PC-3 (cell line): ENCODE measurements at regions not wholly inside any gene's neighbourhood (a gene's known extent, or its start where the extent isn't known, plus 50 kb on each side); places are given as distances from the start of the nearest gene placed in this dataset.

Experiments
- ATAC-seq: fragments of 200-7000 bp; cut with Tn5 transposase; 2 replicates; pipeline ENCODE4 v1.9.1; 2020; ENCODE audit warnings: mild to moderate bottlenecking, moderate library complexity
- BruUV-seq: library from RNA; stranded (reverse); fragments of 400-500 nt; replicated peaks from 2 replicates; lab custom pipeline; 2021; lab: Mats Ljungman, UMichigan
- CTCF ChIA-PET: fragments of 300-600 bp; sonication (Branson Sonifier 250); formaldehyde crosslinking; loops from one replicate; lab custom pipeline; 2022; ENCODE audit warnings: antibody characterized with exemption; lab: Charles Lee
- POLR2A ChIA-PET: fragments of 300-600 bp; sonication (Branson Sonifier 250); formaldehyde crosslinking; loops from one replicate; lab custom pipeline; 2022; ENCODE audit warnings: antibody characterized with exemption; ENCODE audit not compliant: unreplicated experiment; lab: Charles Lee
- DNase-seq: peaks from one replicate; pipeline ENCODE4 v3.0.0-alpha.2; 2015
- H2AFZ ChIP-seq: fragments of 300-600 bp; sonication (generic); 2 replicates; pipeline ENCODE4 v1.6.0; 2016; ENCODE audit warnings: antibody characterized with exemption, low read length
- H3F3A ChIP-seq: fragments of 300-600 bp; sonication (generic); one replicate; pipeline ENCODE4 v1.6.0; 2017; ENCODE audit warnings: antibody characterized with exemption, low read length, control low read depth, mild to moderate bottlenecking; ENCODE audit not compliant: unreplicated experiment
- H3K27ac ChIP-seq: fragments of 300-600 bp; sonication (generic); 2 replicates; pipeline ENCODE4 v1.5.1; 2016; ENCODE audit warnings: mild to moderate bottlenecking, low read length
- H3K27me3 ChIP-seq: fragments of 300-600 bp; sonication (generic); 2 replicates; pipeline ENCODE4 v1.6.1; 2016; ENCODE audit warnings: low read length, mixed read lengths
- H3K36me3 ChIP-seq: fragments of 300-600 bp; sonication (generic); 2 replicates; pipeline ENCODE4 v1.6.1; 2016; ENCODE audit warnings: low read depth, mixed run types, low read length, mixed read lengths
- H3K4me1 ChIP-seq: fragments of 300-600 bp; sonication (generic); 2 replicates; pipeline ENCODE4 v1.5.1; 2016; ENCODE audit warnings: low read length; ENCODE audit not compliant: insufficient read depth
- H3K4me2 ChIP-seq: fragments of 300-600 bp; sonication (generic); 2 replicates; pipeline ENCODE4 v1.6.0; 2016; ENCODE audit warnings: low read length
- H3K4me3 ChIP-seq: fragments of 300-600 bp; sonication (generic); 2 replicates; pipeline ENCODE4 v1.5.1; 2016; ENCODE audit warnings: mild to moderate bottlenecking, low read length, mixed read lengths
- H3K79me2 ChIP-seq: fragments of 300-600 bp; sonication (generic); 2 replicates; pipeline ENCODE4 v1.6.1; 2017; ENCODE audit warnings: low read length, mixed read lengths
- H3K9ac ChIP-seq: fragments of 300-600 bp; sonication (generic); 2 replicates; pipeline ENCODE4 v1.6.0; 2016; ENCODE audit warnings: mild to moderate bottlenecking, low read length
- H3K9me2 ChIP-seq: fragments of 300-600 bp; sonication (generic); replicated peaks from 2 replicates; pipeline ENCODE4 v1.6.1; 2016; ENCODE audit warnings: mixed run types, low read length, mixed read lengths
- H3K9me3 ChIP-seq: fragments of 300-600 bp; sonication (generic); 2 replicates; pipeline ENCODE4 v1.6.1; 2016; ENCODE audit warnings: low read length, mixed read lengths
- H4K20me1 ChIP-seq: fragments of 300-600 bp; sonication (generic); 2 replicates; pipeline ENCODE4 v1.6.1; 2016; ENCODE audit warnings: low read length, mixed read lengths
- CTCF ChIP-seq: fragments of 300-600 bp; sonication (generic); conservative IDR thresholded peaks from 2 replicates; pipeline ENCODE4 v1.5.1; 2017; ENCODE audit warnings: antibody characterized with exemption, low read depth, mild to moderate bottlenecking, low read length
- EZH2 ChIP-seq: fragments of 300-600 bp; sonication (generic); IDR thresholded peaks from one replicate; pipeline ENCODE4 v1.6.1; 2017; ENCODE audit warnings: antibody characterized with exemption, mild to moderate bottlenecking, low read length; ENCODE audit not compliant: unreplicated experiment
- EZH2phosphoT487 ChIP-seq: fragments of 300-600 bp; sonication (generic); IDR thresholded peaks from 2 replicates; pipeline ENCODE4 v1.6.1; 2018; ENCODE audit warnings: mild to moderate bottlenecking, antibody characterized with exemption, low read length, borderline replicate concordance
- intact Hi-C: fragments of 100-400 bp; cut with micrococcal nuclease; formaldehyde crosslinking; loops from 2 replicates; pipeline ENCODE4 v1.9.0; 2023

- Histone ChIP-seq H3K4me3 (no peak overlapping the region), H3K79me2 (no peaks in the 10 kb centered on the region), H3K9me2 (no peaks in the 10 kb centered on the region), H3K9me3 (no peaks in the 10 kb centered on the region), H3K27ac (no peak overlapping the region), H3K4me1 (peaks cover 30% of the 10 kb centered on the region), H3F3A (no peaks in the 10 kb centered on the region), H3K9ac (no peak overlapping the region), H3K36me3 (no peaks in the 10 kb centered on the region), H3K27me3 (no peaks in the 10 kb centered on the region), H3K4me2 (no peak overlapping the region), H4K20me1 (no peaks in the 10 kb centered on the region), H2AFZ (no peak overlapping the region)
- DNase-seq (no peak), ATAC-seq (no peak)
- no peak for TF ChIP-seq EZH2
- TF ChIP-seq CTCF, result no peak
- no peak for TF ChIP-seq EZH2phosphoT487
- ChIA-PET CTCF (no interaction called here), POLR2A (no interaction called here)
- BruUV-seq, result no TSS peak
- intact Hi-C loops, result no loop called here
Observed at GRCh38 chr15:35740761-35741160, 194.8 kb upstream of the DPH6 start.

GRCh38 chr15:35741395-35741794 is 195.4 kb upstream of the DPH6 start:
- Histone ChIP-seq H3K27me3 (no peaks in the 10 kb centered on the region), H3F3A (no peaks in the 10 kb centered on the region)
- no TSS peak for BruUV-seq

GRCh38 chr15:35741881-35742280 is 195.9 kb upstream of the DPH6 start:
- Histone ChIP-seq H3K36me3 (no peaks in the 10 kb centered on the region), H3K79me2 (no peaks in the 10 kb centered on the region), H3F3A (no peaks in the 10 kb centered on the region), H3K27me3 (no peaks in the 10 kb centered on the region), H3K4me2 (no peak overlapping the region), H3K4me1 (peaks cover 19% of the 10 kb centered on the region), H2AFZ (no peak overlapping the region), H3K9me3 (no peaks in the 10 kb centered on the region), H3K9ac (no peak overlapping the region), H3K9me2 (no peaks in the 10 kb centered on the region), H4K20me1 (no peaks in the 10 kb centered on the region), H3K4me3 (no peak overlapping the region), H3K27ac (no peak overlapping the region)
- BruUV-seq, result no TSS peak
- no peak for ATAC-seq
- TF ChIP-seq EZH2 (no peak), EZH2phosphoT487 (no peak), CTCF (no peak)
- CTCF ChIA-PET, result no interaction called here
- POLR2A ChIA-PET, result no interaction called here
- DNase-seq, result no peak
- intact Hi-C loops, result no loop called here

More at GRCh38 chr15:35741395-35741794, 195.4 kb upstream of the DPH6 start:
- H3K9me3 ChIP-seq, result no peaks in the 10 kb centered on the region
- no peak for TF ChIP-seq EZH2phosphoT487
- no peak for TF ChIP-seq EZH2
- no peak for TF ChIP-seq CTCF
- no peak overlapping the region for H3K27ac ChIP-seq
- no peaks in the 10 kb centered on the region for H4K20me1 ChIP-seq
- intact Hi-C loops, result no loop called here
- H2AFZ ChIP-seq, result no peak overlapping the region
- H3K79me2 ChIP-seq, result no peaks in the 10 kb centered on the region
- H3K9ac ChIP-seq, result no peak overlapping the region
- H3K4me1 ChIP-seq, result peaks cover 24% of the 10 kb centered on the region
- ChIA-PET CTCF (no interaction called here), POLR2A (no interaction called here)
- H3K4me2 ChIP-seq, result no peak overlapping the region
- no peak for ATAC-seq
- no peaks in the 10 kb centered on the region for H3K9me2 ChIP-seq
- no peak overlapping the region for H3K4me3 ChIP-seq
- DNase-seq, result no peak
- no peaks in the 10 kb centered on the region for H3K36me3 ChIP-seq
